Duodenal mucosa (tissue), 2 donors: ENCODE measurements at regions not wholly inside any gene's neighbourhood (a gene's known extent, or its start where the extent isn't known, plus 50 kb on each side); places are given as distances from the start of the nearest gene placed in this dataset.

Source experiments
- H3K27ac ChIP-seq: one replicate; pipeline ENCODE4 v1.7.0; 2013; ENCODE audit warnings: low read depth, low read length
- H3K27me3 ChIP-seq, 2 donors: one replicate each; pipeline ENCODE4 v1.7.0; 2013; ENCODE audit warnings: low read length in 2 of 2, control low read depth in 1 of 2; ENCODE audit not compliant: insufficient read depth in 2 of 2, control insufficient read depth in 1 of 2
- H3K36me3 ChIP-seq, 2 donors: one replicate each; pipeline ENCODE4 v1.7.0; 2013; ENCODE audit warnings: low read length in 2 of 2, control low read depth in 1 of 2; ENCODE audit not compliant: insufficient read depth in 2 of 2, control insufficient read depth in 1 of 2
- H3K4me1 ChIP-seq, 2 donors: one replicate each; pipeline ENCODE4 v1.7.0; 2013; ENCODE audit warnings: low read length in 2 of 2, control low read depth in 1 of 2; ENCODE audit not compliant: insufficient read depth in 2 of 2, control insufficient read depth in 1 of 2
- H3K4me3 ChIP-seq, 2 donors: one replicate each; pipeline ENCODE4 v1.7.0; 2013; ENCODE audit warnings: low read length in 2 of 2, low read depth in 1 of 2
- H3K9ac ChIP-seq, 2 donors: one replicate each; pipeline ENCODE4 v1.7.0; 2013; ENCODE audit warnings: low read length in 2 of 2, low read depth in 1 of 2
- H3K9me3 ChIP-seq, 2 donors: one replicate each; pipeline ENCODE4 v1.7.0; 2013; ENCODE audit warnings: low read length in 2 of 2, control low read depth in 1 of 2; ENCODE audit not compliant: control insufficient read depth in 1 of 2

- Histone ChIP-seq H3K9ac (no peak overlapping the region), H3K4me3 (no peak overlapping the region), H3K27ac (no peak overlapping the region), H3K27me3 (no peaks in the 10 kb centered on the region), H3K9me3 (no peaks in the 10 kb centered on the region), H3K4me1 (no peaks in the 10 kb centered on the region), H3K36me3 (no peaks in the 10 kb centered on the region)
Measured at GRCh38 chr7:97578225-97578624, 153.7 kb upstream of the TAC1 start.

GRCh38 chr7:97580205-97580604 lies 151.7 kb upstream of the TAC1 start:
- H3K36me3 ChIP-seq, result no peaks in the 10 kb centered on the region
- no peak overlapping the region for H3K9ac ChIP-seq
- no peak overlapping the region for H3K27ac ChIP-seq
- no peaks in the 10 kb centered on the region for H3K27me3 ChIP-seq
- H3K9me3 ChIP-seq, result no peaks in the 10 kb centered on the region
- no peak overlapping the region for H3K4me3 ChIP-seq
- no peaks in the 10 kb centered on the region for H3K4me1 ChIP-seq

DNA sequence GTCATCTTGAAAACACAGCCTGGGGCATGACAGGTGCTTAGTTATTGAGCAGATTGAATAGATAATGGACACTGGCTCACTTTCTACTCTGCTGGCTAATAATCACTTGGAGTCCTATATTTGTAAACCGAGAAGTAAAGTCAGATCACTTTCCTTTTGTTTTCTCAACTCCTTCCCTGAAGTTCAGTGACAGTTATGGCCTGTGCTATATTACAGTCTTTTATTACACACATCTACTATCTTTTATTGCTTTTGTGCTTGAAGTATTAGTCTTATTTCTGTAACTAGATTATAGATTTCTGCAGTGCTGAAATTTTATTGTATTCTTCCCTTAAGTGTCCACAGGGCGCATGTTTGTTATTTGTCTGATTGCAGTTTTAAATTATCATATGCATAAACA lies 136.4 kb upstream of the TAC1 start:
- Histone ChIP-seq H3K4me3 (no peak overlapping the region), H3K9ac (no peak overlapping the region), H3K4me1 (no peaks in the 10 kb centered on the region), H3K9me3 (no peaks in the 10 kb centered on the region), H3K27me3 (no peaks in the 10 kb centered on the region), H3K27ac (no peak overlapping the region), H3K36me3 (no peaks in the 10 kb centered on the region)

- Histone ChIP-seq H3K9me3 (no peaks in the 10 kb centered on the region), H3K4me1 (no peaks in the 10 kb centered on the region), H3K4me3 (no peak overlapping the region), H3K9ac (no peak overlapping the region), H3K27ac (no peak overlapping the region), H3K36me3 (no peaks in the 10 kb centered on the region), H3K27me3 (no peaks in the 10 kb centered on the region)
Measured at GRCh38 chr7:97601931-97602457, 129.9 kb upstream of the TAC1 start.

DNA sequence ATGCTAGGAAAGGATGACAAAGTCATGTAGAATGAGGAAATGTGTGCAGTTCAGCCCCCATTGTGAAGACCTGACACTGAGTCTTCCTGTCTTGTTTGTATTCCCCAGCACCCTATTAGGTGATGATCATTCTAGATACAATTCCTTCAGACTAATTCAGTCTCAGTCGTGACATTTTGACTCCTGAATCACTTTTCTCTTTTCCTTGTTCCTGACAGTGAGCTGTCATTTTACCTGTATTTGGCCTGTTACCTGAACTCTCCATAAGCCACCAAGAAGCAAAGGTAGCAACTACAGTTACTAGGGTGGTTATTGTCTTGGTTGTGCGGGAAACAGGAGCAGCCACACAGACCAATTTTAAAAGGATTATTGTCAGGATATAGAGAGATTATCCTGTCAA lies 111.4 kb upstream of the TAC1 start:
- no peak overlapping the region for H3K27ac ChIP-seq

GRCh38 chr7:97623333-97623732 lies 108.6 kb upstream of the TAC1 start:
- no peaks in the 10 kb centered on the region for H3K9me3 ChIP-seq
- no peak overlapping the region for H3K4me3 ChIP-seq
- H3K4me1 ChIP-seq, result no peaks in the 10 kb centered on the region
- no peak overlapping the region for H3K9ac ChIP-seq
- no peaks in the 10 kb centered on the region for H3K27me3 ChIP-seq
- no peak overlapping the region for H3K27ac ChIP-seq
- no peaks in the 10 kb centered on the region for H3K36me3 ChIP-seq

More for the DNA sequence above, 111.4 kb upstream of the TAC1 start:
- no peak overlapping the region for H3K4me3 ChIP-seq
- no peak overlapping the region for H3K9ac ChIP-seq
- H3K27me3 ChIP-seq, result no peaks in the 10 kb centered on the region
- H3K9me3 ChIP-seq, result no peaks in the 10 kb centered on the region
- no peaks in the 10 kb centered on the region for H3K36me3 ChIP-seq
- H3K4me1 ChIP-seq, result no peaks in the 10 kb centered on the region

DNA sequence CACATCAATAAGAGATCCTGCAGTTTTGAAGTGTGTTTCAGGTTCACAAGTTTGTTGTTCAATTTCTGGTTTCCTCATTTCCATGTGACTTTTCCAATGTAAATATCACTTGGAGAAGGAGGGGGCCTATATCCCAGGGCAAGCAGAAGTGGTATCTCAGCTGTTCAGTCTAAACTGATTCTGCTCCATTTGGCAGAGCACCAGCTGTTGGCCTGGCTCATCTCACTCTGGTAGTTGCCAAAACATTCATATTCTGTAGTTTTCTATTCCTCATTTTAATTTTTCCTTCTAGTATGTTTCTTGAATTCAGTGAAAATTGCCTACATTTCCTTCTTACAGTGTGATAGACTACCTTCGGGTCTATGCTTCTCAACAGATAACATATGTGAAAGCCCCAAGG lies 101.8 kb upstream of the TAC1 start:
- H3K36me3 ChIP-seq, result no peaks in the 10 kb centered on the region
- no peak overlapping the region for H3K27ac ChIP-seq
- H3K9me3 ChIP-seq, result no peaks in the 10 kb centered on the region
- H3K4me1 ChIP-seq, result no peaks in the 10 kb centered on the region
- H3K9ac ChIP-seq, result no peak overlapping the region
- H3K27me3 ChIP-seq, result no peaks in the 10 kb centered on the region
- no peak overlapping the region for H3K4me3 ChIP-seq

- H3K9ac ChIP-seq, result no peak overlapping the region
- H3K36me3 ChIP-seq, result no peaks in the 10 kb centered on the region
- no peak overlapping the region for H3K27ac ChIP-seq
- no peaks in the 10 kb centered on the region for H3K27me3 ChIP-seq
- no peaks in the 10 kb centered on the region for H3K9me3 ChIP-seq
- no peak overlapping the region for H3K4me3 ChIP-seq
- no peaks in the 10 kb centered on the region for H3K4me1 ChIP-seq
Measured at GRCh38 chr7:97635622-97636021, 96.3 kb upstream of the TAC1 start.

DNA sequence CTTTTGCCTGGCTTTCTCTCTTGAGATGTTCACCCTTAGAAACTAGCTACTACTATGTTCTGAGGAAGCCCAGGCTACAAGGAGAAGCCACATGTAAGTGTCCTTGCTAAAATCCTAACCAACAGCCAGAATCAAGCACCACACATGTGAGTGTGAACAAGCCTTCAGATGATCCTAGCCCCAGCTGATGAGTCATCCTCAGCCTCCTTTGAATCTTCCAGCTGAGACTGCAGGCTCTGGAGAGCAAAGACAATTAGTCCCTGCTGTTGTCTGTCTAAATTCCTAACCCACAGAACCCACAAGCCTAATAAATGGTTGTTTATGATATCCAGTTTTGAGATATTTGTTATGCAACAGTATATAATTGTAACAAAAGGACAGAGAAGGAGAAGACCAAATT lies 92.8 kb upstream of the TAC1 start:
- Histone ChIP-seq H3K9ac (no peak overlapping the region), H3K27me3 (no peaks in the 10 kb centered on the region), H3K4me3 (no peak overlapping the region)

GRCh38 chr7:97659363-97660045 lies 72.4 kb upstream of the TAC1 start:
- Histone ChIP-seq H3K36me3 (no peaks in the 10 kb centered on the region), H3K9ac (no peak overlapping the region), H3K27me3 (no peaks in the 10 kb centered on the region), H3K27ac (no peak overlapping the region), H3K9me3 (no peaks in the 10 kb centered on the region), H3K4me1 (no peaks in the 10 kb centered on the region), H3K4me3 (no peak overlapping the region)

More for the DNA sequence above, 92.8 kb upstream of the TAC1 start:
- no peaks in the 10 kb centered on the region for H3K4me1 ChIP-seq
- H3K27ac ChIP-seq, result no peak overlapping the region
- H3K9me3 ChIP-seq, result no peaks in the 10 kb centered on the region
- H3K36me3 ChIP-seq, result no peaks in the 10 kb centered on the region
